Astrocyte of the spinal cord (primary cell): ENCODE measurements at regions not wholly inside any gene's neighbourhood (a gene's known extent, or its start where the extent isn't known, plus 50 kb on each side); places are given as distances from the start of the nearest gene placed in this dataset.

Experiments used
- DNase-seq: peaks from one replicate; pipeline ENCODE4 v3.0.0; 2011; ENCODE audit warnings: low read depth, low spot score
- H3K4me3 ChIP-seq: 2 replicates; pipeline ENCODE4 v1.5.1; 2011; ENCODE audit warnings: low read depth, mild to moderate bottlenecking, low read length, moderate library complexity
- CTCF ChIP-seq: IDR thresholded peaks from 2 replicates; pipeline ENCODE4 v1.5.1; 2012; ENCODE audit warnings: low read depth, mild to moderate bottlenecking, low read length, inconsistent platforms
- in situ Hi-C: cut with HindIII; loops from 2 replicates; pipeline ENCODE4 v1.10.0; 2017; ENCODE audit warnings: low sequenced_read_pairs

GRCh38 chr14:98404811-98405210 is 867.2 kb downstream of the BCL11B start:
- no peak for DNase-seq
- no peak overlapping the region for H3K4me3 ChIP-seq
- no peak for TF ChIP-seq CTCF
- in situ Hi-C loops, result no loop called here

GRCh38 chr14:98408024-98408555 is 863.9 kb downstream of the BCL11B start:
- no peak for DNase-seq
- H3K4me3 ChIP-seq, result no peak overlapping the region
- no peak for TF ChIP-seq CTCF
- in situ Hi-C loops, result no loop called here

- TF ChIP-seq CTCF, result no peak
- no peak for DNase-seq
- in situ Hi-C loops, result no loop called here
- no peak overlapping the region for H3K4me3 ChIP-seq
Measured at GRCh38 chr14:98408713-98409112, 863.3 kb downstream of the BCL11B start.

- H3K4me3 ChIP-seq, result no peak overlapping the region
- no peak for DNase-seq
- no peak for TF ChIP-seq CTCF
- in situ Hi-C loops, result no loop called here
Measured at GRCh38 chr14:98411154-98411553, 860.8 kb downstream of the BCL11B start.

- no peak for TF ChIP-seq CTCF
- in situ Hi-C loops, result no loop called here
- DNase-seq, result no peak
- no peak overlapping the region for H3K4me3 ChIP-seq
Measured at GRCh38 chr14:98412431-98412830, 859.6 kb downstream of the BCL11B start.

- DNase-seq, result no peak
- H3K4me3 ChIP-seq, result no peak overlapping the region
- TF ChIP-seq CTCF, result no peak
- in situ Hi-C loops, result no loop called here
Measured at GRCh38 chr14:98415766-98416165, 856.2 kb downstream of the BCL11B start.

GRCh38 chr14:98417001-98417400 is 855.0 kb downstream of the BCL11B start:
- in situ Hi-C loops, result no loop called here
- TF ChIP-seq CTCF, result no peak

More at GRCh38 chr14:98417001-98417400, 855.0 kb downstream of the BCL11B start:
- DNase-seq, result no peak
- no peak overlapping the region for H3K4me3 ChIP-seq
